HG03558 (cell line): ENCODE measurements at regions not wholly inside any gene's neighbourhood (a gene's known extent, or its start where the extent isn't known, plus 50 kb on each side); places are given as distances from the start of the nearest gene placed in this dataset.

Experiments used
- ATAC-seq: cut with Tn5 transposase; IDR thresholded peaks from one replicate; pipeline ENCODE4 v1.9.1; 2021; ENCODE audit warnings: moderate number of reproducible peaks; ENCODE audit not compliant: unreplicated experiment; ENCODE audit errors: extremely low read depth

- no peak for ATAC-seq
These were observed 455.0 kb upstream of the CLINT1 start for GRCh38 chr5:158313733-158314464.

DNA sequence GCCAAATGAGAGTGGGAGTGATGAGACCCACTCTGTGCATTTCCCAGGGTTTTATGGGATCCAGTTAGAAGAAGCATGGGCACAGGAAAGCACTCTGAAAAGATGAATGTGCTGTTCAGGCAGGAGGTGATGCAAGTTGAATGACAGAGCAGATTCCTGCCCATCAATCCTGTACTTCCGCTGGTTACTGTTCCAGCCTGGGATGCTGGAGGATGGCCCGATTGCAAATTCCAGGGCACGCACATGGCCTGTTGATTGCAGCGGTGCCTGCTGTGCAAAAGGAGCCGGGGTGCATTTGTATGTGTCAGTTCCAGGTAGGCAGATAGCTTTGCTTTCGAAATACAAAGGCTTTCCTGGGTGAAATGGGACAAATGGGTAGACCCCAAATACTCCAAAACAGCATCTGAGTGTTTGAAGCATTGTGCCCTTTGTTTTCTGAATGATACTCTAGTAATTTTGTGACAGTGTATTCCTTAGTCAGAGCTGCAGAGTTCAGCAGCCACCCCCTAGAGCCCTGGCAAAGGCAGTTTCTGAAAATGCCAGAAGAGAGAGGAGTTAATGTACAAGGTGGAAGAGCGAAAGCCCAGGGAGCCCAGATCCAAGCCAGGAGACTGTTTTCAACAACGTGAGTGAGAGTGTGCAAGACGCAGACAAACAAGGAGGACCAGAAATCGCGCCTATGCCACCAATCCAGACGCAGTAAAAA lies 454.2 kb upstream of the CLINT1 start:
- ATAC-seq = no peak

- no peak for ATAC-seq
These were observed 450.3 kb upstream of the CLINT1 start for GRCh38 chr5:158309088-158309807.

GRCh38 chr5:158308429-158309025 lies 449.6 kb upstream of the CLINT1 start:
- ATAC-seq = no peak

DNA sequence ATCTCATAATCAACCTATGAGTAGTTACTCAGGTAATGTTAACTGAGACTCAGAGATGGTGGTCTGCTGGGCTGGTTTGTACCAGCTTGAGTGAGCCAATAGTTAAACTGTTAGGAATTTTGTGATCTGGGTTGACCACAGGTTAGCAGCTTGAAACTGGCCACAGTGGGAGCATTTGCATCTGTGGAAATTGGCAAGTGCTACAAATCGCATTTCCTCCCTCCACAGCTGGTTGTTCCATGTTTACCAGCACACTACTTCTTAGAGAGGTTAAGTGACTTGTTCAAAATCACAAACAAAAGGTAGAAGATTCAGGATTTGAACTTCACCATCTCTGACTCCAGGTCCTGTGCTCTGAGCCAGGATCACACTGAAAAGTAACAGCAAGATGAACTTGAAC lies 446.9 kb upstream of the CLINT1 start:
- no peak for ATAC-seq

DNA sequence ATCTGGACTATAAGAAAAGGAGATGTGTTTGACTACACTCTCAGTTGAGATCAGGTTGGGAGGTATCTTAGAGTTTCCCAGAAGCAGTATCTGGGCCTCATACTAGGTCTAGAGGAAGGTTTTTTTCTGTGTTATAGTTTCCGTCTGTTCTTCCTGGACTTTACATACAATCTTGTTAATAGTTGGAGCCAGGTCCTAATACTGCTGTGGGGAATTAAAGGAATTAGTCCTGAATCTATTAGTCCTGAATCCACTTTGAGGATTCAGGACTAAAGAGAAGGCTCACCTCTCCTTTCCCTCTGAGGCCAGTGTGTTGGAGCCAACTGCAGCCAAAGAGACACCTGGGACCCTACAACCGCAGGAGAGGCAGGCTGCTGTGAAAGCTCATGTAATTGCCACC lies 445.7 kb upstream of the CLINT1 start:
- ATAC-seq = no peak

DNA sequence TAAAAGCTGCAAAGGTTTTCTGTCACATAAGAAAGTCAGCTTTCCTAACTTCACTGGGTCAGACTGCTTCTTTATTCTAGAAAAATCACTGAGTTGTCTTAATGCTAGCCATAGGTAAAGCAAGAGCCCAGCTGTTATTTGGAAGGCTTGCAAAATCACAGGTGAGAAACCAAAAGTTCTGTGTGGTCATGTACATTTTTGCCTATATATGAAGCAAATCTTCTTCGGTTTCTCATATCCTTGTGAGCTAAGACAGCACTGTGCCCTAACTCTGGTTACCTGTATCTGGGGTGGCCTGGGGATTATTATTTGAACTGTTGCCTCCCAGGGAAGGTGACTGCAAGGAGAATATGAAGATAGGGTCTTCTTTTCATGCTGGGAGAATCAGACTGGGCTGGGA lies 444.9 kb upstream of the CLINT1 start:
- no peak for ATAC-seq

- ATAC-seq = no peak
These were observed 444.3 kb upstream of the CLINT1 start for GRCh38 chr5:158303275-158303674.

DNA sequence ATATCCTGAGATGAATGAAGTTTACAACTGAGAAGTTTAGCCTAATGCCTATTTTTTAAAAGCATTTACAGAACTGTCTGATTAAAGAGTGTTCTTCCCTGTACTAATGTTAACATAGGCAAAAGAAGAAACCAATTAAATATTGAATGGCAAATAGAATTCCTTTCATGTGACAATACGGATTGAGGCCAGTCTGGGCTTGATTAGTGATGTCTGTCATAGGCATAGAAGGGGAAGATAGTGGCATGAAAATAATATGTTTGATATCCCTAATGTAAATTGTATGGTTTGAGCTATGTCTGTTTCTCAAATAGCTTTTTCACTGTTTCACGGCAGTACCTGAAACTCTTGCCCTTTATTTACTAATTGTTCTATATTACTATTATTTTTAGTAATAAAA lies 443.1 kb upstream of the CLINT1 start:
- ATAC-seq = no peak

- no peak for ATAC-seq
These were observed 442.2 kb upstream of the CLINT1 start for GRCh38 chr5:158301186-158301585.

GRCh38 chr5:158300256-158300655 lies 441.3 kb upstream of the CLINT1 start:
- no peak for ATAC-seq

DNA sequence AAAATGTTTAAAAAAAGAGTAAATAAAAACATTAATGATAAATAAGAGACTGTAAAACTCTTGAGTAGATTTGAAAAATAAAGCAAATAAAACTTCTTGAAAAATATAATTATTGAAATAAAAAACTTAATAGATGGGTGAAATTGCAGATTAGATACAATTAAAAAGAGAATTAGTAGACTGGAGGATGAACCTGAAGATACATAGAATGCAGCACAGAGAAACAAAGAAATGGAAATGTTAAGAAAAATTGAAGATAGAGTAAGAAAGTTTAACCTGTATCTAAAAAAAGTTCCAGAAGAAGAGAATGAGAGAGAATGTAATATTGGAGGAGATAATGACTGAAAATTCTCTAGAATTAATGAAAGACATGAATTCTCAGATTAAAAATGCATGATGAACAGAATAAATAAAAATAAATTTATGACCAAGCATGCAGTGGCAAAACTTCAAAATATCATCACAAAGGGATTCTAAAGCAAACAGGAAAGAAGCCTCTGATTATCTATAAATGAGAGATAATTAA lies 438.1 kb upstream of the CLINT1 start:
- no peak for ATAC-seq

DNA sequence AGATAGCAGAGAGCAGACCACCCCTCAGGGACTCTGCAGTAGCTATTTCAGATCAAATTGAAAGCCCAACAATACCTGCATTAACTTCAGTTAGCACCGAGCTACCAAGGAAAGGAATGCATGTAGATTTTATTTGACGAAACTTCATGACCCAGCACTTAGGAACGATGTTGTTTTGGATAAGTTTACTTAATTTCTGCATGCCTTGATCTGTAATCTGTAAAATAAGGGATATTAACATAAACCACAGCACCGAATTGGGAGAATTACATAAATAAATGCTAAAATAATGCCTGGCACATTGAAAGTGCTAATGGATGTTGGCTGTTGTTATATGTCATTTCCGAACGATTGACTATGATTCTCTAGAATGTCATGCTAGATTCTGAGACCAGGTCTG lies 435.8 kb upstream of the CLINT1 start:
- no peak for ATAC-seq

- no peak for ATAC-seq
These were observed 434.0 kb upstream of the CLINT1 start for GRCh38 chr5:158292981-158293380.

GRCh38 chr5:158289967-158290366 lies 431.0 kb upstream of the CLINT1 start:
- ATAC-seq = no peak

DNA sequence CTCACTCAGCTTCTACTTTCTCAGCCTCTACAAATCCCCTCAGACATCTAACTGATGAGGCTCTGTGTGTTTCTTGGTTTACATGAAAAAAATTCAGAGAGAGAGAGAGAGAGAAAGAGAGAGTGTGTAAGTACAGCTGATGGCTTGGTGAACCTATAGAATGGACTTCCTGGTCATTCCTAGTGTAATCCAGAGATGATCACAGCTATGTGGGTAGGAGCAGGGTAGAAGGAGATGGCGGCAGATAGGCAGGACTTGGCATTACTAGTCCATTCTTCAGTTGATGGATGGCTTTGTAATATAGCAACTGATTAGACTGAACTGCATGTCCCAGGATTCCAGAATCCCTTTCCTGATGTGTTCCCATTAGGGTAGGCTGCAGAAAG lies 429.3 kb upstream of the CLINT1 start:
- no peak for ATAC-seq

DNA sequence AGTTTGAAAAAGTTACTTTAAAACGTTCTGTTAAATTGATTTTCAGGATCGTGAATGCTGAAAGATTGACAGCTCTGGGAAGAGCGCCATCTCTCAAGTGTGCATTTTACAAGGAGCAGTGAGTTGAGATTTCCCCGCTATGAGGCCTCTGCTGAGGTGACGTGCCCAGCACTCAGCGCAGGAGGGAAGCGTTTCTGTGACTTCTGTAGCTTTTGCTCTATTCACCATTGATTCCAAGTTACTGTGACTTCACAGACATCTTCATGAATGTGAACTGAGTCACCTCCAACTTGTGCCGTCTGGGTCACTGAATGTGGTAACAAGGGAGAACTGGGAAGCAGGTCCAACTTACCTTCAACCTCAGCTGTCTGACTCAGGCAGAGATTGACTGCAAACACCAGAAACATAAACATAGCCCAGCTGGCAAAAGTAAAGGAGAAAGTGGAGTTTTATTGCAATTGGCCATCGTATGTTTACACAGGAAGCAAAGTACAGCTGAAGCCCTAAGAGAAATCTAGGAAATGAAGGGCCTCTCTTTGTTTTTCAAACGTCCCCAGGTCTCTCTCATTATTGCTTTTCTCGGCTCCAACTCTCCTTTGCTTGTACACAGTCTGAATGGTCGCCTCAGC lies 428.8 kb upstream of the CLINT1 start:
- ATAC-seq = no peak

- ATAC-seq = no peak
These were observed 427.9 kb upstream of the CLINT1 start for GRCh38 chr5:158286827-158287226.

- no peak for ATAC-seq
These were observed 426.8 kb upstream of the CLINT1 start for GRCh38 chr5:158285698-158286097.

DNA sequence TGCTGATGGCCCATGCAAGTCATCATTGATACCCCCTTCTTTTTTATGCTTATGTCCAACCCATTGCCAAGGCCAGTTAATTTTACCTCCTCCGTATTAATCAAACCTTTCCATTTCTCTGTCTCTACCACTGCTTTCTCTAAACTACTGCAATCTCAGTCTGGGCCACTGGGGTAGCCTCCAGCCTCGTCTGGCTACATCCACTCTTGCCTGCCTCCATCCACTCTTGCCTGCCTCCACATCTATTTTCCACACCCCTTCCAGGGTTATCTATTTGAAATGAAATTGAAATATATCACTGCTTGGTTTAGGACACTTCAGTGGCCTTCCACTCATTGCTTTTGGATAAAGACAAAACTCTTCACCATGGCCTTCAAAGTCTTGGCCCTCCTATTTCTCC lies 425.3 kb upstream of the CLINT1 start:
- no peak for ATAC-seq
